Endothelial cell of umbilical vein (primary cell): ENCODE measurements at regions not wholly inside any gene's neighbourhood (a gene's known extent, or its start where the extent isn't known, plus 50 kb on each side); places are given as distances from the start of the nearest gene placed in this dataset.

Experiments used
- BruUV-seq: library from RNA; stranded (reverse); fragments of 400-500 nt; replicated peaks from 2 replicates; lab custom pipeline; 2021; lab: Mats Ljungman, UMichigan
- CTCF ChIA-PET: fragments of 300-600, 350-600 bp; sonication (Branson Sonifier 250); formaldehyde crosslinking; loops from one replicate; lab custom pipeline; 2021; ENCODE audit warnings: antibody characterized with exemption, inconsistent platforms; lab: Charles Lee
- POLR2A ChIA-PET: fragments of 300-600, 350-600 bp; sonication (Branson Sonifier 250); formaldehyde crosslinking; loops from one replicate; lab custom pipeline; 2021; ENCODE audit warnings: antibody characterized with exemption, inconsistent platforms; lab: Charles Lee
- DNase-seq: peaks from one replicate; pipeline ENCODE4 v3.0.0-alpha.2; 2011; ENCODE audit warnings: low read depth, low spot score
- FAIRE-seq: peaks from 2 replicates; lab custom pipeline; 2011; peaks lifted over from hg19 to GRCh38; lab: Jason Lieb, UNC
- H2AFZ ChIP-seq: 2 replicates; pipeline ENCODE4 v1.6.0; 2012; ENCODE audit warnings: low read depth, low read length, control low read depth, inconsistent platforms
- H3K27ac ChIP-seq: 2 replicates; pipeline ENCODE4 v1.5.1; 2011; ENCODE audit warnings: low read depth, mild to moderate bottlenecking, control low read depth, low read length, moderate library complexity; ENCODE audit not compliant: insufficient read depth
- H3K27me3 ChIP-seq, 2 experiments: 2 replicates each; pipeline versions ENCODE4 v1.6.0 to v1.6.1; 2011; ENCODE audit warnings: low read length in 2 of 2, mixed read lengths in 1 of 2; ENCODE audit not compliant: control insufficient read depth in 2 of 2, insufficient read depth in 2 of 2
- H3K36me3 ChIP-seq, 2 experiments: 2 replicates in 1 of 2; 3 replicates in 1 of 2; pipeline ENCODE4 v1.5.1; 2011; ENCODE audit warnings: low read length in 2 of 2, mild to moderate bottlenecking in 1 of 2, moderate library complexity in 1 of 2; ENCODE audit not compliant: control insufficient read depth in 2 of 2, insufficient read depth in 2 of 2; ENCODE audit errors: extremely low read depth in 1 of 2
- H3K4me1 ChIP-seq: 3 replicates; pipeline ENCODE4 v1.5.1; 2011; ENCODE audit warnings: mild to moderate bottlenecking, low read length; ENCODE audit not compliant: control insufficient read depth, insufficient read depth; ENCODE audit errors: extremely low read depth
- H3K4me2 ChIP-seq: 2 replicates; pipeline ENCODE4 v1.6.1; 2011; ENCODE audit warnings: low read length, control low read depth, mixed read lengths; ENCODE audit not compliant: insufficient read depth
- H3K4me3 ChIP-seq, 3 experiments: fragments of 200-600 bp in 1 of 3; sonication (generic), shearing (Covaris generic) in 1 of 3; replicated peaks in 1 of 3; 2 replicates each; pipeline ENCODE4 v1.5.1; 2011 to 2016; ENCODE audit warnings: control low read depth in 3 of 3, low read length in 3 of 3, mild to moderate bottlenecking in 2 of 3, inconsistent platforms in 1 of 3, low read depth in 1 of 3, moderate library complexity in 1 of 3; ENCODE audit not compliant: insufficient read depth in 1 of 3
- H3K79me2 ChIP-seq: 2 replicates; pipeline ENCODE4 v1.6.0; 2012; ENCODE audit warnings: low read length, inconsistent platforms; ENCODE audit not compliant: control insufficient read depth, insufficient read depth
- H3K9ac ChIP-seq: replicated peaks from 2 replicates; pipeline ENCODE3; 2011; ENCODE audit warnings: low read length, control low read depth; ENCODE audit not compliant: insufficient read depth; ENCODE audit errors: extremely low read depth
- H3K9me1 ChIP-seq: replicated peaks from 3 replicates; pipeline ENCODE4 v1.6.0; 2011; ENCODE audit warnings: mild to moderate bottlenecking, low read length; ENCODE audit not compliant: control insufficient read depth, insufficient read depth; ENCODE audit errors: extremely low read depth
- H3K9me3 ChIP-seq: replicated peaks from 2 replicates; pipeline ENCODE4 v1.5.1; 2012; ENCODE audit warnings: low read length, inconsistent platforms; ENCODE audit not compliant: control insufficient read depth, insufficient read depth
- H4K20me1 ChIP-seq: replicated peaks from 2 replicates; pipeline ENCODE3; 2011; ENCODE audit warnings: mild to moderate bottlenecking, low read length; ENCODE audit not compliant: control insufficient read depth, insufficient read depth; ENCODE audit errors: extremely low read depth
- CTCF ChIP-seq, 2 donors: IDR thresholded peaks; 1 replicate in 1 of 2; 2 replicates in 1 of 2; pipeline ENCODE4 v1.5.1; 2011; ENCODE audit warnings: low read length in 2 of 2, mild to moderate bottlenecking in 2 of 2, moderate library complexity in 2 of 2, control low read depth in 1 of 2, inconsistent platforms in 1 of 2, low read depth in 1 of 2; ENCODE audit not compliant: insufficient read depth in 1 of 2; ENCODE audit errors: extremely low read depth in 1 of 2
- EZH2 ChIP-seq: IDR thresholded peaks from 2 replicates; pipeline ENCODE4 v1.6.1; 2012; ENCODE audit warnings: borderline replicate concordance, low read depth, mild to moderate bottlenecking, moderate library complexity, low read length, inconsistent platforms; ENCODE audit not compliant: severe bottlenecking
- FOS ChIP-seq: IDR thresholded peaks from 2 replicates; pipeline ENCODE4 v1.6.1; 2011; ENCODE audit warnings: mild to moderate bottlenecking, low read length, moderate library complexity, borderline replicate concordance; ENCODE audit not compliant: insufficient read depth
- GATA2 ChIP-seq: IDR thresholded peaks from 2 replicates; pipeline ENCODE4 v1.7.0; 2011; ENCODE audit warnings: low read depth, mild to moderate bottlenecking, moderate library complexity, mixed read lengths, low read length; ENCODE audit not compliant: insufficient read length, insufficient read depth
- JUN ChIP-seq: IDR thresholded peaks from 2 replicates; pipeline ENCODE4 v1.6.1; 2011; ENCODE audit warnings: borderline replicate concordance, low read depth; ENCODE audit not compliant: insufficient read length, insufficient read depth
- MAX ChIP-seq: IDR thresholded peaks from 2 replicates; pipeline ENCODE4 v1.6.1; 2011; ENCODE audit not compliant: insufficient read depth, insufficient read length
- MYC ChIP-seq: IDR thresholded peaks from one replicate; pipeline ENCODE4 v1.6.1; 2011; ENCODE audit warnings: mild to moderate bottlenecking, low read depth, low read length
- POLR2A ChIP-seq: IDR thresholded peaks from 2 replicates; pipeline ENCODE4 v1.6.1; 2012; ENCODE audit warnings: low read depth, mild to moderate bottlenecking, control low read depth, low read length
- POLR2AphosphoS5 ChIP-seq: IDR thresholded peaks from 2 replicates; pipeline ENCODE4 v1.6.1; 2012; ENCODE audit warnings: low read depth, mild to moderate bottlenecking, control low read depth, low read length, moderate library complexity; ENCODE audit not compliant: insufficient read depth
- dilution Hi-C: fragments of 300-500 bp; cut with MboI; formaldehyde crosslinking; loops from one replicate; pipeline ENCODE4 v1.15.0; 2019; ENCODE audit warnings: low sequenced_read_pairs; ENCODE audit not compliant: extremely low pct_ligation_motif_present
- intact Hi-C: fragments of 100-400 bp; cut with micrococcal nuclease; formaldehyde crosslinking; loops from one replicate; pipeline ENCODE4 v1.10.0; 2022

- FAIRE-seq = no peak
- ChIA-PET CTCF (no interaction called here), POLR2A (no interaction called here)
- intact Hi-C loops (no loop called here), dilution Hi-C loops (no loop called here)
- Histone ChIP-seq H3K9ac (no peak overlapping the region), H3K27ac (no peak overlapping the region), H3K9me3 (no peaks in the 10 kb centered on the region), H3K79me2 (no peaks in the 10 kb centered on the region), H2AFZ (no peak overlapping the region), H3K4me2 (no peak overlapping the region), H3K9me1 (no peaks in the 10 kb centered on the region), H3K4me1 (no peaks in the 10 kb centered on the region), H4K20me1 (no peaks in the 10 kb centered on the region), H3K27me3 (peaks cover 1 to 2% of the 10 kb centered on the region in 2 experiments), H3K4me3 (no peak overlapping the region), H3K36me3 (no peaks in the 10 kb centered on the region)
- DNase-seq = no peak
- no TSS peak for BruUV-seq
- TF ChIP-seq POLR2A (no peak), POLR2AphosphoS5 (no peak), CTCF (IDR thresholded peaks at IDR 0.05; ENCODE audit: extremely low read depth in 1 of 2, insufficient read depth in 1 of 2, low read depth in 1 of 2, low read length in 2 of 2) (no peak), MAX (no peak), FOS (no peak), EZH2 (no peak), JUN (no peak), GATA2 (no peak), MYC (no peak)
Observed at GRCh38 chr19:33916792-33917191, 120.1 kb downstream of the KCTD15 start.
